Activated CD8-positive, alpha-beta T cell treated with anti-CD3 and anti-CD28 coated beads, Interleukin-2, amount 10 ng/mL, durations not matched to agents 7 days and 5 days (primary cell): ENCODE measurements at regions not wholly inside any gene's neighbourhood (a gene's known extent, or its start where the extent isn't known, plus 50 kb on each side); places are given as distances from the start of the nearest gene placed in this dataset.

Experiments used
- ATAC-seq: fragments of 150-1000 bp; cut with Tn5 transposase; one replicate; pipeline ENCODE4 v1.10.0; 2021; ENCODE audit warnings: moderate library complexity
- CTCF ChIA-PET: fragments of 350-600 bp; sonication (Branson Sonifier 250); formaldehyde crosslinking; loops from one replicate; lab custom pipeline; 2021; ENCODE audit warnings: antibody characterized with exemption; lab: Charles Lee
- POLR2A ChIA-PET: fragments of 350-600 bp; sonication (Branson Sonifier 250); formaldehyde crosslinking; loops from one replicate; lab custom pipeline; 2021; ENCODE audit warnings: antibody characterized with exemption; lab: Charles Lee
- DNase-seq: peaks from one replicate; pipeline ENCODE4 v3.0.0-alpha.2; 2020
- H3K27ac Mint-ChIP-seq: one replicate; pipeline ENCODE4 v1.8.0; 2021; ENCODE audit warnings: mild to moderate bottlenecking, mixed read lengths
- H3K27me3 Mint-ChIP-seq: one replicate; pipeline ENCODE4 v1.8.0; 2021; ENCODE audit warnings: low read depth, mixed read lengths
- H3K36me3 Mint-ChIP-seq: one replicate; pipeline ENCODE4 v1.8.0; 2021; ENCODE audit warnings: low read depth, mixed read lengths
- H3K4me1 Mint-ChIP-seq: one replicate; pipeline ENCODE4 v1.8.0; 2021; ENCODE audit warnings: low read depth, mixed read lengths
- H3K4me3 Mint-ChIP-seq: one replicate; pipeline ENCODE4 v1.8.0; 2021; ENCODE audit warnings: mild to moderate bottlenecking, mixed read lengths
- H3K9me3 Mint-ChIP-seq: one replicate; pipeline ENCODE4 v1.8.0; 2022; ENCODE audit warnings: mixed read lengths; ENCODE audit not compliant: insufficient read depth

GRCh38 chr2:147759536-147759935, 85.3 kb upstream of the ACVR2A start:
- CTCF ChIA-PET = no interaction called here
- H3K4me1 Mint-ChIP-seq = no peaks in the 10 kb centered on the region
- H3K9me3 Mint-ChIP-seq = no peaks in the 10 kb centered on the region
- H3K36me3 Mint-ChIP-seq = no peaks in the 10 kb centered on the region
- H3K4me3 Mint-ChIP-seq = no peak overlapping the region
- POLR2A ChIA-PET = no interaction called here
- no peaks in the 10 kb centered on the region for H3K27me3 Mint-ChIP-seq
- H3K27ac Mint-ChIP-seq = no peak overlapping the region
- ATAC-seq = no peak
- no peak for DNase-seq

- DNase-seq (no peak), ATAC-seq (no peak)
- Mint-ChIP-seq H3K9me3 (no peaks in the 10 kb centered on the region), H3K4me3 (no peak overlapping the region), H3K27me3 (no peaks in the 10 kb centered on the region), H3K36me3 (no peaks in the 10 kb centered on the region), H3K4me1 (no peaks in the 10 kb centered on the region), H3K27ac (no peak overlapping the region)
- POLR2A ChIA-PET = no interaction called here
- CTCF ChIA-PET = no interaction called here
These were observed 86.0 kb upstream of the ACVR2A start for GRCh38 chr2:147758821-147759220.

- H3K4me1 Mint-ChIP-seq = no peaks in the 10 kb centered on the region
- CTCF ChIA-PET = no interaction called here
- no peaks in the 10 kb centered on the region for H3K9me3 Mint-ChIP-seq
- DNase-seq (no peak), ATAC-seq (no peak)
- no peak overlapping the region for H3K27ac Mint-ChIP-seq
- no peaks in the 10 kb centered on the region for H3K36me3 Mint-ChIP-seq
- peaks cover 4% of the 10 kb centered on the region for H3K27me3 Mint-ChIP-seq
- POLR2A ChIA-PET = no interaction called here
- no peak overlapping the region for H3K4me3 Mint-ChIP-seq
These were observed 88.8 kb upstream of the ACVR2A start for GRCh38 chr2:147756069-147756468.

GRCh38 chr2:147740211-147740927, 104.5 kb upstream of the ACVR2A start:
- Mint-ChIP-seq H3K27me3 (no peaks in the 10 kb centered on the region), H3K36me3 (no peaks in the 10 kb centered on the region), H3K4me1 (no peaks in the 10 kb centered on the region), H3K4me3 (no peak overlapping the region), H3K9me3 (no peaks in the 10 kb centered on the region), H3K27ac (no peak overlapping the region)
- no peak for DNase-seq
- ChIA-PET CTCF (no interaction called here), POLR2A (no interaction called here)
- no peak for ATAC-seq

- ChIA-PET POLR2A (no interaction called here), CTCF (interaction anchor here (0.6 kb wide), 1 partner anchor 1146 kb away, joined by 3 read pairs; no protein-coding TSS in a partner anchor)
- no peaks in the 10 kb centered on the region for H3K27me3 Mint-ChIP-seq
- H3K4me1 Mint-ChIP-seq = no peaks in the 10 kb centered on the region
- no peaks in the 10 kb centered on the region for H3K36me3 Mint-ChIP-seq
- ATAC-seq = no peak
- no peak overlapping the region for H3K27ac Mint-ChIP-seq
- no peaks in the 10 kb centered on the region for H3K9me3 Mint-ChIP-seq
- no peak for DNase-seq
- no peak overlapping the region for H3K4me3 Mint-ChIP-seq
These were observed 105.3 kb upstream of the ACVR2A start for GRCh38 chr2:147739508-147739907.

GRCh38 chr2:147718831-147719230, 126.0 kb upstream of the ACVR2A start:
- Mint-ChIP-seq H3K4me1 (no peaks in the 10 kb centered on the region), H3K36me3 (no peaks in the 10 kb centered on the region), H3K9me3 (no peaks in the 10 kb centered on the region), H3K27me3 (peaks cover 7% of the 10 kb centered on the region), H3K27ac (no peak overlapping the region), H3K4me3 (no peak overlapping the region)
- ChIA-PET POLR2A (no interaction called here), CTCF (no interaction called here)
- DNase-seq (no peak), ATAC-seq (no peak)

- ChIA-PET POLR2A (no interaction called here), CTCF (no interaction called here)
- ATAC-seq (no peak), DNase-seq (no peak)
- Mint-ChIP-seq H3K4me1 (no peaks in the 10 kb centered on the region), H3K27me3 (peaks cover 7% of the 10 kb centered on the region), H3K36me3 (no peaks in the 10 kb centered on the region), H3K9me3 (peaks cover 4% of the 10 kb centered on the region), H3K27ac (no peak overlapping the region), H3K4me3 (no peak overlapping the region)
These were observed 127.9 kb upstream of the ACVR2A start for GRCh38 chr2:147716906-147717305.

- ChIA-PET POLR2A (interaction anchor here (0.6 kb wide), 1 partner anchor 171 kb away, joined by 3 read pairs; no protein-coding TSS in a partner anchor), CTCF (no interaction called here)
- Mint-ChIP-seq H3K27me3 (peaks cover 7% of the 10 kb centered on the region), H3K4me3 (no peak overlapping the region), H3K9me3 (peaks cover 4% of the 10 kb centered on the region), H3K4me1 (no peaks in the 10 kb centered on the region), H3K36me3 (no peaks in the 10 kb centered on the region), H3K27ac (no peak overlapping the region)
- DNase-seq (no peak), ATAC-seq (no peak)
These were observed 129.0 kb upstream of the ACVR2A start for GRCh38 chr2:147715807-147716206.

GRCh38 chr2:147714582-147714981, 130.2 kb upstream of the ACVR2A start:
- H3K27me3 Mint-ChIP-seq = peaks cover 4% of the 10 kb centered on the region
- no peak overlapping the region for H3K4me3 Mint-ChIP-seq
- ChIA-PET CTCF (no interaction called here), POLR2A (no interaction called here)
- peaks cover 4% of the 10 kb centered on the region for H3K9me3 Mint-ChIP-seq
- ATAC-seq (no peak), DNase-seq (no peak)
- H3K4me1 Mint-ChIP-seq = no peaks in the 10 kb centered on the region
- H3K27ac Mint-ChIP-seq = no peak overlapping the region
- no peaks in the 10 kb centered on the region for H3K36me3 Mint-ChIP-seq

- POLR2A ChIA-PET = no interaction called here
- H3K4me1 Mint-ChIP-seq = no peaks in the 10 kb centered on the region
- DNase-seq (no peak), ATAC-seq (no peak)
- H3K36me3 Mint-ChIP-seq = no peaks in the 10 kb centered on the region
- no peak overlapping the region for H3K4me3 Mint-ChIP-seq
- CTCF ChIA-PET = no interaction called here
- H3K27ac Mint-ChIP-seq = no peak overlapping the region
- peaks cover 4% of the 10 kb centered on the region for H3K27me3 Mint-ChIP-seq
- peaks cover 4% of the 10 kb centered on the region for H3K9me3 Mint-ChIP-seq
These were observed 131.5 kb upstream of the ACVR2A start for GRCh38 chr2:147713349-147713748.

- ATAC-seq (no peak), DNase-seq (no peak)
- ChIA-PET CTCF (no interaction called here), POLR2A (no interaction called here)
- H3K4me3 Mint-ChIP-seq = no peak overlapping the region
- no peaks in the 10 kb centered on the region for H3K36me3 Mint-ChIP-seq
- peaks cover 4% of the 10 kb centered on the region for H3K27me3 Mint-ChIP-seq
- H3K9me3 Mint-ChIP-seq = peaks cover 4% of the 10 kb centered on the region
- no peak overlapping the region for H3K27ac Mint-ChIP-seq
- no peaks in the 10 kb centered on the region for H3K4me1 Mint-ChIP-seq
These were observed 132.8 kb upstream of the ACVR2A start for GRCh38 chr2:147712051-147712450.

GRCh38 chr2:147711031-147711430, 133.8 kb upstream of the ACVR2A start:
- H3K36me3 Mint-ChIP-seq = no peaks in the 10 kb centered on the region
- POLR2A ChIA-PET = no interaction called here
- no peak for DNase-seq
- CTCF ChIA-PET = no interaction called here
- peaks cover 4% of the 10 kb centered on the region for H3K27me3 Mint-ChIP-seq
- H3K9me3 Mint-ChIP-seq = peaks cover 4% of the 10 kb centered on the region
- H3K27ac Mint-ChIP-seq = no peak overlapping the region
- ATAC-seq = no peak
- no peaks in the 10 kb centered on the region for H3K4me1 Mint-ChIP-seq
- no peak overlapping the region for H3K4me3 Mint-ChIP-seq

GRCh38 chr2:147709655-147710054, 135.2 kb upstream of the ACVR2A start:
- POLR2A ChIA-PET = no interaction called here
- ATAC-seq (no peak), DNase-seq (no peak)
- Mint-ChIP-seq H3K27ac (no peak overlapping the region), H3K4me1 (no peaks in the 10 kb centered on the region), H3K36me3 (no peaks in the 10 kb centered on the region), H3K4me3 (no peak overlapping the region), H3K27me3 (no peaks in the 10 kb centered on the region), H3K9me3 (peaks cover 4% of the 10 kb centered on the region)
- CTCF ChIA-PET = no interaction called here
